Islet of Langerhans (tissue), 1 donor: ENCODE measurements at regions not wholly inside any gene's neighbourhood (a gene's known extent, or its start where the extent isn't known, plus 50 kb on each side); places are given as distances from the start of the nearest gene placed in this dataset.
"Not testable (repeated sequence)": the region's sequence is repeated elsewhere in the genome, so short reads cannot be mapped to it uniquely, and the experiment has no call there.

ENCODE experiments used
- FAIRE-seq: peaks from one replicate; lab custom pipeline; 2011; peaks lifted over from hg19 to GRCh38; lab: Jason Lieb, UNC

GRCh38 chr14:35174342-35174741 lies 52.0 kb downstream of the PRORP start:
- no peak for FAIRE-seq

- no peak for FAIRE-seq
Observed at GRCh38 chr14:35180179-35180578, 57.8 kb downstream of the PRORP start.

- not testable (repeated sequence) for FAIRE-seq
Observed at GRCh38 chr14:35184891-35185290, 62.5 kb downstream of the PRORP start.

GRCh38 chr14:35189422-35189821 lies 67.1 kb downstream of the PRORP start:
- FAIRE-seq, result no peak

- no peak for FAIRE-seq
Observed at GRCh38 chr14:35193161-35193560, 70.8 kb downstream of the PRORP start.

GRCh38 chr14:35194183-35194582 lies 71.8 kb downstream of the PRORP start:
- FAIRE-seq, result not testable (repeated sequence)

GRCh38 chr14:35196571-35196970 lies 74.2 kb downstream of the PRORP start:
- FAIRE-seq, result no peak

GRCh38 chr14:35197015-35197414 lies 74.7 kb downstream of the PRORP start:
- no peak for FAIRE-seq

- FAIRE-seq, result no peak
Observed at GRCh38 chr14:35201066-35201465, 78.7 kb downstream of the PRORP start.

GRCh38 chr14:35202195-35202594 lies 79.8 kb downstream of the PRORP start:
- no peak for FAIRE-seq

- no peak for FAIRE-seq
Observed at GRCh38 chr14:35205737-35206136, 83.4 kb downstream of the PRORP start.

GRCh38 chr14:35211067-35211466 lies 81.1 kb upstream of the PSMA6 start:
- FAIRE-seq, result no peak

GRCh38 chr14:35212471-35213142 lies 79.6 kb upstream of the PSMA6 start:
- no peak for FAIRE-seq

- no peak for FAIRE-seq
Observed at GRCh38 chr14:35213143-35213788, 78.9 kb upstream of the PSMA6 start.

GRCh38 chr14:35213869-35214387 lies 78.3 kb upstream of the PSMA6 start:
- FAIRE-seq, result peak; percentile 84

GRCh38 chr14:35214402-35214801 lies 77.8 kb upstream of the PSMA6 start:
- not testable (repeated sequence) for FAIRE-seq

GRCh38 chr14:35215110-35215813 lies 76.9 kb upstream of the PSMA6 start:
- FAIRE-seq, result peak; percentile 62

- FAIRE-seq, result not testable (repeated sequence)
Observed at GRCh38 chr14:35218176-35218575, 74.0 kb upstream of the PSMA6 start.

GRCh38 chr14:35218963-35219362 lies 73.2 kb upstream of the PSMA6 start:
- FAIRE-seq, result no peak

- FAIRE-seq, result no peak
Observed at GRCh38 chr14:35220027-35220676, 72.0 kb upstream of the PSMA6 start.

- no peak for FAIRE-seq
Observed at GRCh38 chr14:35220920-35221319, 71.3 kb upstream of the PSMA6 start.

GRCh38 chr14:35221462-35221861 lies 70.7 kb upstream of the PSMA6 start:
- no peak for FAIRE-seq

- FAIRE-seq, result no peak
Observed at GRCh38 chr14:35222324-35222723, 69.9 kb upstream of the PSMA6 start.
